Stimulated activated CD4-positive, alpha-beta T cell treated with anti-CD3 and anti-CD28 coated beads, Interleukin-2, amount 100 ng/mL, for 48 hours (primary cell): ENCODE measurements at regions not wholly inside any gene's neighbourhood (a gene's known extent, or its start where the extent isn't known, plus 50 kb on each side); places are given as distances from the start of the nearest gene placed in this dataset.
A peak's percentile ranks its signal among the peaks of the same experiment; 100 is the strongest.

ENCODE experiments used
- DNase-seq, 2 donors: peaks; one replicate each; pipeline ENCODE4 v3.0.0-alpha.2; 2020

GRCh38 chr6:1516742-1517520, 92.8 kb upstream of the FOXC1 start:
- DNase-seq, result no peak

DNA sequence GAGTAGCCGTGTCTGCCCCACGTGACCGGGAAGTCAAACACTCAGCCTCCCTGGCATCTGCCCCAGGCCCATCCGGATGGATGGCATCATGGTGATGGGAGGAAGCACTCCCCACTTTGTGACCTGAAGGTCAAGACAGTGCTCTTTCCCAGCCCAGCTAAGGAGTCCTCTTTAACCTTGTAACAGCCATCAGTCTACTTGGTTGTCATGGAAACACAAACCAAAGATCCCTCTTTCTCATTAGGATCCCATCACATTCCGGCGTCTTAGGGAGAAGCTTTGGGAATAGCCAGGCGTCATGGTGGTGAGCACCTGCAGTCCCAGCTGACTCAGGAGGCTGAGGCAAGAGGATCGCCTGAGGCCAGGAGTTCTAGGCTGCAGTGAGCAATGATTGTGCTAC, 90.9 kb upstream of the FOXC1 start:
- no peak for DNase-seq

GRCh38 chr6:1519597-1519996, 90.1 kb upstream of the FOXC1 start:
- no peak for DNase-seq

DNA sequence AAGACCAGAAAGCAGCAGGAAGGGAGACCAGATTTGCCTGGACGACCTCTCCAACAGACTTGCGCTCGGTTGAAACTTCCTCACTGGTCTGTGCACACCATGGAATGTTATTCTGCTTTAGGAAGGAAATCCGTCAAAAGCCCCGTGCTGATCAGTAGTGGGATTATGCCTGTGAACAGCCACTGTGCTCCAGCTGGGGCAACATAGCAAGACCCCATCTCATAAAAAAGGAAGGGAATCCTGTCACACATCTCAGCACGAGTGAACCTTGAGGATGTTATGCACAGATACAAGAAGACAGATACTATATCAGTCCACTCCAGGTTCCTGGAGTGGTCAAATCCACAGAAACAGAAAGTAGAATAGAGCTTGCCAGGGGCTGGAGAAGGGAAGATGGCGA, 86.9 kb upstream of the FOXC1 start:
- DNase-seq, result no peak

DNA sequence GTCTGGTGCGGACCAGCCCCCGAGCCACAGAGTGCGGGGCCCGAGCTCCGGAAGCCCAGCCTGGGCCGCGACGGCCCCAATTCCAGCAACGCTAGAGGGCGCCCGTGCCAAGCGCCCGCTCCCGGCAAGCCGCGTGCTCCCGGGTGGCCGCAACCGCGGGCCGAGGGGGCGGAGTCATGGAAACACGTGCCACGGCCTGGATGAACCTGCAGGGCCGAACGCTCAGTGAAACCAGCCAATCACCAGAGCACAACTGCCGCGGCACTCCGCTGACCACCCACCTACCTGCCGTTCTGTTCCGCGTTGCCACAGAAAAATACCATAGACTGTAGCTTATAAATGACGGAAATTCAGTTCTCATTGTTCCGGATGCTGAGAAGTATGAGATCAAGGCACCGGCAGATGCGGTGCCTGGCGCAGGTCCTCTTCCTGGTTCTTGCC, 85.7 kb upstream of the FOXC1 start:
- DNase-seq, result peak; percentile 70 to 80

DNA sequence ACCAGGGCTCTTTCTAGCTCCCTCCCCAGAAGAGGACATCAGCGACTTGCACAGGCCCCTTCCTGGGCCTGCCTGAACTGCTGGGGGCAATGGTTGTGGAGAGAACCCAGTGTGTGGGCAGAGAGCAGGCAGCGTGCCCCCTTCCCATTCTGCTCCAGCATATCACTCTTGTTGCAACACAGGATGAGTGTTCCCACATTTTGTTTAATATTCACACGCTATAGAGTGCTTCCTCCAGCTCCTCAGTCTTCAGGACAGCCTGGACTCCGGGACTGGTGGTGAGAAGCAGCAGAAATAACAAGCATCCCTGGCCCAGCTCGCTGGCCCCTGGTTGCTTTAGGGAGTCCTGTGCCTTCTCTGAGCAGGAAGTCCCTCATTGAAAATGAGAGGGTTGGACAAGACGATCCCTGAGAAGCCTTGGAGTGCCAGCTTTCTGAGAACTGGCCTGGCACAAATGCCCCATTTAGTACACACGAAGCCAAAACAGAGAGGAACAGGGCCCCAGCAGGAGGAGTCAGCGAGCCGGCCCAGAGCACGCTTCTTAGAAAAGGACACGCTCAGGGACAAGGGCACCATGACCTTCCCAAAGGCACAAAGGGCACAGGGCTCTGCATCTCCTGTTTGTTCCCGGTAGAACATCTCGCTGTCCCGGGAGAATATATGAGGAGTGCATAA, 84.2 kb upstream of the FOXC1 start:
- DNase-seq, result no peak

GRCh38 chr6:1526398-1527072, 83.2 kb upstream of the FOXC1 start:
- DNase-seq, result no peak

DNA sequence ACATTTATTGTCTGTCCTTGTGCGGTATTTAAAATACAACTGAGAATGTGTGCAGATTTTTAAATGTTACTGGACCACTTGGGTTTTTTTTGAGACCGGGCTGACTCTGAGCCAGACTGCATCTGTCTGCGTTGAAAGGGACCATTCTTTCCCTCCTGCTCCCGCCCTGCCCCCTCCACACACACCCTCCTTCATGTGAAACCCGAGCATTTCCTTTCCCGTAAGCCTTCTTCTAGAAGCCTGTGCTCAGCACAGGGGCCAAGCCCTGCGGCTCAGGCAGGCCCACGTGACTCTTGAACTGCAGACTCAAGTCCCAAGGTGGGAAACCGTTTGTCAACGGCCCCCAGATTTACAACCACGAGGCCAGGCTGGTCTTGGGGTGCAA, 82.7 kb upstream of the FOXC1 start:
- DNase-seq, result peak in 1 of 2 donors; percentile 24

- no peak for DNase-seq
Measured at GRCh38 chr6:1535295-1535694, 74.4 kb upstream of the FOXC1 start.

- no peak for DNase-seq
Measured at GRCh38 chr6:1536526-1537429, 72.9 kb upstream of the FOXC1 start.

- no peak for DNase-seq
Measured at GRCh38 chr6:1538369-1538768, 71.3 kb upstream of the FOXC1 start.

GRCh38 chr6:1538810-1539478, 70.8 kb upstream of the FOXC1 start:
- no peak for DNase-seq

DNA sequence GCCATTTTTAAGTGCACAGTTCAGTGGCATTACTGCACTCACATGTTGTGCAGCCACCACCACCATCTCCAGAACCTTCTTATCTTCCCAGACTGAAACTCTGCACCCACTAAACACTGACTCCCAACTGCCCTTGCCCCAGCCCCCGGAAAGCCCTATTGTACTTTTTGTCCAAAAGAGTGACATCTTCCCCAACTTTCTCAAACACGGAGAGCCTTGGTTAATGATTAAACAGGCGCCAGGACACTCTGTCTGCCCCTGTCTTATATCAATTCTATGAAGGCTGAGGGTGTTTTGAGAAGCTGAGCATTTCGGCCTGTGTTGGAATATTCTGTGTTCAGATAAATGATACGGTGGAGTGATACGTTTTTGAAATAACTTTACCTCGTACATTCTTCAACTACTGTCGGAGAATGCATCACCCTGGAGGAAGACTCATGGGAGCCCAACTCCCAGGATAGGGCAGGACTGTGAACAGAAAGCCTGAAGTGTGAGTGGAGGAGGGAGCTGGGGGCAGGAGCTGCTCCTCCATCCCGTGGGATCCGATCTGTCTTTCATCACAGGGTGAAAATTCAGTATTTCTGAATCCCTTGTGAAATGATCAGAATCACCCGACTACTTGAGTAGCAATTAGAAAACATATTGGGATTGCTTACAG, 68.7 kb upstream of the FOXC1 start:
- no peak for DNase-seq

GRCh38 chr6:1542335-1542734, 67.4 kb upstream of the FOXC1 start:
- no peak for DNase-seq

GRCh38 chr6:1542764-1543163, 67.0 kb upstream of the FOXC1 start:
- DNase-seq, result no peak

- no peak for DNase-seq
Measured at GRCh38 chr6:1544000-1544399, 65.7 kb upstream of the FOXC1 start.

DNA sequence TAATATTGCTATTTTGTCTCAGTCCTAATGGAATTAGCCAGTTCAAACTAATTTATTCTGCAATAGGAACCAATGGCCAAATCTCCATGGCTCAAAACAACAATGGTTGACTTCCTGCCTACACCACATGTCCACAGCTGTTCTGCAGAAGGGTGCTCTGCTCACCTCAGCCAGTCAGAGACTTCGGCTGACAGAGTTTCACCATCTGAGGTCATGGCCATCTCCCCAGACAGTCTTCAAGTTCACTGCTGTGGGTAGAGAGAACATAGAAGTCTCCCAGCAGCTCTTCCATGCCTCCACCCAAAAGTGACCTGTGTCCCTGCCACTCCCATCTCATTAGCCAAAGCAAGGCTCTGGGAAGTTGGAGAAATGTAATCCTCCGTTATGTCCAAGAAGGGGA, 65.1 kb upstream of the FOXC1 start:
- no peak for DNase-seq

GRCh38 chr6:1545654-1546053, 64.1 kb upstream of the FOXC1 start:
- DNase-seq, result no peak

- DNase-seq, result no peak
Measured at GRCh38 chr6:1547785-1548184, 61.9 kb upstream of the FOXC1 start.

DNA sequence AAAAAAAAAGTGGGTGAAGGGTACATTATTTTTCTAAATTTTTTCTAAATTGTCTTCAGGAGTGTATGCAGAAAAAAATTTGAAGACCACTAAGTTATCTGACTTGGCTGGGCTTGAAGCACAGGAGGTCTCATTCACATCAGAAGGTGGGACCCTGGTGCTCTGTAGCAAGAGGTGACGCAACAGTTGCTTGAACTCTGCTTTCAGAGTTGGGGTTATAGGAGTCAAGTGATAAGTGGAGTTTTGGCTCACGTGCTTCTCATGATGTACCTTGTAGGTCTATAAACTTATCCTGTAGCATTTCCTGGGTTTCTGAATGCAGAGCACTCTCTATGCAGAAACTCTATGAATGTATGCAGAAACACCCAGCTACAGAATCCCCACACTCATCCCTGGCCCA, 58.5 kb upstream of the FOXC1 start:
- no peak for DNase-seq

DNA sequence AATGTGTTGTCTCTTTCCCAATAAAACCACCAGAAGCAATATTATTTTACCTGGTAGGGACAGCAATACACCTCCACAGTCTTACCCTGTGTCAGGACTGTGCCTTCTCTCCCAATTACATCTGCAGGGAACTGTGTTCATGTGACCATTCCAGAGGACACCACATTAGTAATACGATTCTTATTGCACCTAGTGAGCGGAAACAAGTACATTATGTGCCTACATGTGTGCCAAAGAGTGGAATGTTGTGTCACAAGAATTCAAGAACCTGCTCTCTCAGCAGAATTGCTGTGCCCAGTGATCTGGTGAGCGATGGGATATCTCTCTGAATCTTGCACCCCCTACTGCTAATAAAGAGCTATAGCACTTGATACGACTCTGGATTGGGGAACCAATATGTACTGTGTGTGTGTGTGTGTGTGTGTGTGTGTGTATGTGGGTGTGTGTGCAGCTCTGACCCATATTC, 57.4 kb upstream of the FOXC1 start:
- no peak for DNase-seq
